Stomach (tissue), 4 donors: ENCODE measurements at regions not wholly inside any gene's neighbourhood (a gene's known extent, or its start where the extent isn't known, plus 50 kb on each side); places are given as distances from the start of the nearest gene placed in this dataset.

Experiments used
- CTCF ChIP-seq, 7 experiments: fragments of 450-650 bp in 4 of 7; fragments of 200-600 bp in 3 of 7; sonication (generic) in 3 of 7; IDR thresholded peaks; one replicate each; pipeline ENCODE4 v1.5.1; 2016 to 2019; ENCODE audit warnings: antibody characterized with exemption in 7 of 7, control low read depth in 2 of 7, mild to moderate bottlenecking in 1 of 7
- EP300 ChIP-seq: sonication (generic); formaldehyde crosslinking; IDR thresholded peaks from one replicate; pipeline ENCODE4 v1.6.1; 2017; ENCODE audit warnings: antibody characterized with exemption
- POLR2A ChIP-seq, 4 donors: fragments of 450-650 bp; IDR thresholded peaks; one replicate each; pipeline ENCODE4 v1.6.1; 2016; ENCODE audit warnings: antibody characterized with exemption in 4 of 4, control low read depth in 2 of 4, mild to moderate bottlenecking in 1 of 4, moderate library complexity in 1 of 4

DNA sequence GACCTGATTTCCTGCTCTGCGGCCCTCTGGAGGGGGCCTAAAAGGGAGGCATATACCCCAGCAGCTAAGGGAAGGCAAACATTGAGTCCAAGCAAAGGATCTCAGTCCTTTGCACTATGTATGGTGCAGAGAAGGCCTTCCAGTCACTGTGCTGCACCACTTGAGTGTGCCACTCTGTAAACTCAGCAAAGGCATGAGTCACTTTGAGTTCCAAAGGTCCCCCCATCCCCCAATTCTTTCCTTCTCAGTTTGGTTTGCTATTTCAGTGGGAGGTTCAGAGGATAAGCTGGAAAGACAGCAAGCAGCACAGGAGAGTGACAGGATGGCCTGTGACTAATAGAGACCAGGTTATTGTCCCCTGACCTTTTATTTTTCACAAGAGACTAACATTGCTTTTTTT lies 131.3 kb downstream of the FHDC1 start:
- no peak for TF ChIP-seq CTCF (IDR thresholded peaks at IDR 0.05)
- no peak for TF ChIP-seq POLR2A (IDR thresholded peaks at IDR 0.05)
- TF ChIP-seq EP300: no peak
